SH-SY5Y (cell line): ENCODE measurements at regions not wholly inside any gene's neighbourhood (a gene's known extent, or its start where the extent isn't known, plus 50 kb on each side); places are given as distances from the start of the nearest gene placed in this dataset.

Experiments used
- GATA2 ChIP-seq: IDR thresholded peaks from 2 replicates; pipeline ENCODE4 v1.6.1; 2011; ENCODE audit warnings: mild to moderate bottlenecking, low read depth, low read length
- GATA3 ChIP-seq: IDR thresholded peaks from 2 replicates; pipeline ENCODE4 v1.6.1; 2011; ENCODE audit warnings: low read depth, mild to moderate bottlenecking, low read length, moderate library complexity

- no peak for TF ChIP-seq GATA2
- no peak for TF ChIP-seq GATA3
These were observed 190.0 kb upstream of the CIBAR2 start for GRCh38 chr16:85302018-85302847.
